HG03469 (cell line): ENCODE measurements at regions not wholly inside any gene's neighbourhood (a gene's known extent, or its start where the extent isn't known, plus 50 kb on each side); places are given as distances from the start of the nearest gene placed in this dataset.
"Not testable (repeated sequence)": the region's sequence is repeated elsewhere in the genome, so short reads cannot be mapped to it uniquely, and the experiment has no call there.

Experiments
- ATAC-seq: cut with Tn5 transposase; IDR thresholded peaks from one replicate; pipeline ENCODE4 v1.9.1; 2021; ENCODE audit warnings: mild to moderate bottlenecking, moderate library complexity, moderate number of reproducible peaks; ENCODE audit not compliant: unreplicated experiment

DNA sequence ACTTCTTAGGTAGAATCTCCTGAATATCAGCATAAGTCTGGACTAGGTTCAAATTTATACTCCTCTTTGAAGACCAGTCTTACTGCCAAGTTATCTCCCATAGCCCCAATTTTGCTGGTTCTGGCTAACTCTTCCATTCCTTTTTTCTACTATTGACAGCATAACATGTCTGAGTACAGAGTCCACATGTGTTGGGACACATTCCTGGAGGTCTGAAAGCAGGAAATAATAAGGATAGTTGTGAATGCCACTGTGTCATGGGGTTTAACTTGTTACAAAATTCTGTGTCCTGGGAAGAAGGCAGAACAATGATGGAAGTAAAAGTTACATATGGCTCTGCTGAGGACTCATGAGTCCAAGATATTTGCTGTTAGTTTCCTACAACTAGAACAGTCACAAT is 57.4 kb upstream of the ZBTB20 start:
- ATAC-seq = no peak

DNA sequence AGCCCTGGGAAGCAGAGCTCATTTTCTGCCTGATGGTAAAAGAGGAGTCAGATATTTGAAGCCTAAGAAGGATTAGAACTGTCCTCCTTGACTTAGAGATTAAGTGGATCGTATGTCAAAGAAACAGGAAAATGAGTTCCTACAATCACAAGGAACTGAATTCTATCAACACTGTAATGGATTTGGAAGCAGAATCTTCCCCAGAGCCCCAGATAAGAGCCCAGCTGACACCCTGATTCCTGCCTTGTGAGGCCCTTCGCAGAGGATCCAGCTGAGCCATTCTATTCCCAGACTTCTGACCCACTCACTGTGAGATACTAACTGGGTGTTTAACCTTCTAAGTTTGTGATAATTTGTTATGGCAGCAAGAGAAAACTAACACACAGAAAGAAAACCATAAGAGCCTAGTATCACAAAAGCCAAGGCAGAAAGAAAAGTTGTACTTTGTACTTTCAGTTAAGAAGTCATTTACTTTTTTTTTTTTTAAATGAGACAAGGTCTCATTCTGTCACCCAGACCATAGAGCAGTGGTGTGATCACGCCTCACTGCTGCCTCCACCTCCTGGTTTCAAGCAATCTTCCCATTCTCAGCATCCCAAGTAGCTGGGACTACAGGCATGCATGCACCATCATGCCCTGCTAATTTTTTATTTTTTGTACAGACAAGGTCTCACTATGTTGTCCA is 61.1 kb upstream of the ZBTB20 start:
- no peak for ATAC-seq

DNA sequence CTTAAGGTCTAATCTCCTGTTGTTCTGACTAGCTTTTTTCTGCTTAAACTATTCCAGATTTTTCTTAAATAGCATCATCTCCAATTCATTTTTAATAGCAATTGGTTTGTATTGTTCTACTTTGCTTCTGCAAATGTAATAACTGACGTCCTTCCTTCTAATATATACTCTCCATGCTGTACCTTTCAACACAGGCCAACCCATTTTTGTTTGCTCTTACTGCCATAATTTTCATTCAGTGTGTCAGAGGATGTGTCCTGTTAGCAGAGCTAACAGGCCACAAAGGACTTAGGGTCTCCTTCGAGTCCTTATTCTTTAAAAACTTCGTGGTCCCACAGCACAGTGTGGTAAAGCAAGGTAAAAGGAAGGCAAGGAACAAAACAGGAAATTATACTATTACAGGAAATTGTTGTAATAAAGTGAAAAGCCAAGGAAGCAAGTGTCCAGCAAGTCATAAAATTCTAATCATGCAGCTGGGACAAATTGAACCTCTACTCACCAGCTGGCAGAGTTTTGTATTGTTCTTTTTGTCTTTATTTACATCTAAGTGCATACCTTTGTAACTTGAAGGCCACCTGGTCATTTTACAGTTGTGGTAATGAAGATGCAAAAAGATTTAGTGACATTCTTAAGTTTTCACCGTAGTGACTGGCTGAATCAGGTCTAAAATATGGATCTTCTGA is 64.9 kb upstream of the ZBTB20 start:
- ATAC-seq = no peak

DNA sequence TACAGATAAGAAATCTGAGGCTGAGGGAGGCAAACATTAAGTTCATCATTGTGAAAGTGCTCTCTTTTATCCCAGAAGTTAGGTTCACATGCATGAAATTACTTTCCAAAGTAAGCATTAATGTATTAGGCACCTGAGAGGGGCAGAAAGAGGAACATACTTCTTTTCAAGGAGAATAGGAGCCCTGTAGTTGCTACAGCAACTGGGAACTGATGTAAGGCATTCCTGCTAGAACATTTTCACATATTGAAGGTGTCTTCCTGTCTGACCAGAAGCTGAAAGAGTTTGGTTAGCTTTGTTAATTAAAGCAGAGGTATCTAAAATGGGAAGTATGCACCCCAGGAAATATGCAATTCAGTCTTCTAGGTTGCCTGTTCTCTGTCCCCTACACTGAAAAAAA is 65.5 kb upstream of the ZBTB20 start:
- no peak for ATAC-seq

DNA sequence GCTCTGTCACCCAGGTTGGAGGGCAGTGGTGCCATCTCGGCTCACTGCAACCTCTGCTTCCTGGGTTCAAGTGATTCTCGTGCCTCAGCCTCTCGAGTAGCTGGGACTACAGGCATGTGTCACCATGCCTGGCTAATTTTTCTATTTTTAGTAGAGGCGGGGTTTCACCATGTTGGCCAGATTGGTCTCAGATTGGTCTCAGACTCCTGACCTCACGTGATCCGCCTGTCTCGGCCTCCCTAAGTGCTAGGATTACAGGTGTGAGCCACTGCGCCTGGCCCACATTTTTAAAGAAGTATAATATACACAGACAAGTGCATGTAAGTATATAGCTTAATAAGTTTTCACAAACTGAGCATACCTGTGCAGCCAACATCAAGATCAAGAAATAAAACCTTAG is 66.0 kb upstream of the ZBTB20 start:
- ATAC-seq = not testable (repeated sequence)

DNA sequence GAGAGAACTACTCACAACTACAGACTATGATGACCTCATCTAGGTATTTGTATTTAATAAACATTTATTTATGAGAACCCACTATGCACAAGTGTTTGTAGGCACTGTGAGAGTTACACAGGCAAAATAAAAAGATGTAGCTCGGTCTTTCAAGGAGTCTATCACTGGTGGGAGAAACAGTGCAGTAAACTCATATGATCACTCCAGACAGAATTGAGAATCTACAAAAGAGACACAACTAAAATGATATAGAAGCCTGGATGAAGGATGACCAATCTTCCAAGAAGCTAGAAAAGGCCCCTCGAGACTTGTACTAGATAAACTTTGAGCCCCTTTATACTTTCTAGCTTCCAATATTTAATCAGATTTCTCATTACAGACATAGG is 70.2 kb upstream of the ZBTB20 start:
- no peak for ATAC-seq

DNA sequence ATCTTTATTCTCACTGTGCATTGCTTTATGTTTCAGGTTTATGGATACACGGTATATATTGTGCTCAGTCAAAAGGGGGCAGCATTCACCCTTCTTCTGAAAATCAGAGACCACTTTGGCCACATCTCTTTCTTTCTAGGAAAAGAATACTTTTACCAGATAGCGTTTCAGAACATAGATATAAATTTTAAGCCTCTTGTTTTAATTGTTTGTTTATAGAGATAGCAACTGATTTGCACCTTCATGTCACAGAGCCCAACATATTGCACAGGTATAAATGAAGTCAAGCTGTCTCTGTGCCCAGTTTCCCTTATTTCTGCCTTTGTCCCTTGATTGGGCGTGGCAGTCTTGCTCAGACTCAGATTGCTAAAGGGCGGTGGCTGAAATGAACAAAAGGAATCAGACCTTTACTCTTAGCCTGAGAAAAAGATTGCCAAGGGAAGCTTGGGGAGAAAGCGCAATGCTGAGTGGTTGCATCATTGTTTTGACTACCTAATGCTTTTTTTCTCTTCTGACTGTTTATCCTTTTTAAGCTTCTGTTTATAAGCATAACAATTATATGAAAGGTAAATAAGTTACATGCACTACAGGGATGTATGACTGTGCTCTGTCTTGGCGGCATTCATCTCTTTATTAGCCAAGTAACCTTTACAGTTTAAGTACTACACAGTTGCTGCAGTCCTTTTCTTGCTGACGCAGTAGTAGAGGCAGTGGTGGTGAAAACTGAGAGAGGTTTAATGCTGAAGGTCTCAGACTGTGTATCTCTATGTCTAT is 70.8 kb upstream of the ZBTB20 start:
- no peak for ATAC-seq

DNA sequence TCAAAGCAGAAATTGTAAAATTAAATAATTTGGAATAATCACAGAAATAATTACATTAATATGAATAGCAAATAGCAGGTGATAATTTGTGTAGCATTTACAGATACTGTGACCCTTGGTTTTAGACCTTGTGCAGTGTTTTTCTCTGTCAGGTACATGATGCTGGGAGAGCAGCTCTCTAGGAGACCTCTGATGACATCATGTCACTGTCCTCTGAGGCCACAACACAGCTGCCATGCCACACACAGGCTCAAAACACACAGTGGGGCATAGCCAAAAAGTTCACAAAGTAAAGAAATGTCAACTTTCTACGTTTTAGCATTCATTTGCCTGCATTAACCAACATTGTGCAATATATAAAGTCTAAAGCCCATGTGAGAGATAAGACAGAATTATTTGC is 71.8 kb upstream of the ZBTB20 start:
- ATAC-seq = no peak

DNA sequence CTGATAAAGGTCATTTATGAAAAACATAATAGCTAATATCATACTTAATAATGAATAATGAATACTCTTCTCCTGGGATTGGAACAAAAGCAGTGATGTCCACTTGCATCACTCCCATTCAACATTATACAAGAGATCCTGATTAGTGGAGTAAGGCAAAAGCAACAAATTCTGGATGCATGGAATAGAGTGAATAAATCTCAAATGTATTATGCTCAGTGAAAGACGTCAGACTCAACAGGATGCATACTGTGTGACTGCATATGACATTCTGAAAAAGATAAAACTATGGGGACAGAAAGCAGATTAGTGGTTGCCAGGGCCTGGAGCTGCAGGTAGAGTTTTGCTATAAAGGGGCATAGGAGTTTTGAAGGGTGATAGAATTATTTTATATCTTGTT is 77.6 kb upstream of the ZBTB20 start:
- no peak for ATAC-seq

DNA sequence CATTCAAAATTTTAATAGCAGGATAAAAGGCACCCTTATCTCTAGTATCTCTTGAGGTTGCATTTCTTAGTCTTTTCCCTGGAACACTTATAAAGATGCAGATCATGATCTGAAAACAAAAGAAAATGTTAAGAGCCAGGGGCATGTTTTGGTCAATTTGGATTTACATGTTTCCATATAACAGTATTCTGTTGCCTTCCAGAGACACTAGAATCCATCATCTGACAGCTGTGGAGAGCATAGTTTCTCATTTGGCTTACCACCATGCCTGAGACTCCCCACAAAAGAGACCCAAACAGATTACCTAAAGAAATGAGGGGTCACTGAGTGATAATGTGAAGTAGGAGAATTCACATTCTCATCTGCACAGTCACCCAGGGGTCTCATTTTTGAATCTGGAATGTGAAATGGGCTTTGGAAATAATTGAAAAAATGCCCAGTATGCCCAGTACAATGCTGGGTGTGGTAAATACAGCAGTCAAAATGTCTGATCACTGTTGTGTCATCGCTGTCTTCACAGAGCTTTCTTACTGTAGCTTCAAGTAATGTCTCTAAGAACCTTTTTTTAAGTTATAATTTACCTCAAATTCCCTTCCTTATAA is 79.9 kb upstream of the ZBTB20 start:
- ATAC-seq = no peak

DNA sequence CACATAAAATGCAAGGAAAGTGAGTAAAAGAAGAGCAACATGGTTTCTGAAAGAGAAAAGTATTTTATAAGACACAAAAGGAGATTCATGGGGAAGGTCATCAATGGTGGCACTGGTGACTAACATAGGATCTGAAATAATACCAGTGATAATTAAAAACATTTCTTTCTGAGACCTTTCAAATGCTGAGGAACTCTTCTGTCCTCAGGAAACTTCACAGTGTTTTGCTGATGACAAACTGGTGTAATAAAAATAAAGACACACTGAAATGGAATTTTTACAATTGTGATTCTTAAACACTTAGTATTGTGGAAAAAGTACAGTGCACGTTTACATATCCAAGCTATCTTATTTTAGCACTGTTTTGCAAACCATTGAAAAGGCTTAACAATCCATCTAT is 80.4 kb upstream of the ZBTB20 start:
- no peak for ATAC-seq

DNA sequence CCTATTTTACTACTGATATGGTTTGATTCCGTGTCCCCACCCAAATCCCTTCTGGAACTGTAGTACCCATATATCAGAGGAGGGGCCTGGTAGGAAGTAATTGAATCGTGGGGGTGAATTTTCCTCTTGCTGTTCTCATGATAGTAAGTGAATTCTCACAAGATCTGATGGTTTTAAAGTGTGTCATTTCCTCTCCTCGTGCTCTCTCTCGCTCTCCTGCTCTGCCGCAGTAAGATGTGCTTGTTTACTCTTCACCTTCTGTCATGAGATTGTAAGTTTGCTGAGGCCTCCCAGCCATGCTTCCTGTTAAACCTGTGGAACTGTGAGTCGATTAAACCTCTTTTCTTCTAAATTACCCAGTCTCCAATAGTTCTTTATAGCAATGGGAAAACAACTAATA is 81.2 kb upstream of the ZBTB20 start:
- no peak for ATAC-seq

DNA sequence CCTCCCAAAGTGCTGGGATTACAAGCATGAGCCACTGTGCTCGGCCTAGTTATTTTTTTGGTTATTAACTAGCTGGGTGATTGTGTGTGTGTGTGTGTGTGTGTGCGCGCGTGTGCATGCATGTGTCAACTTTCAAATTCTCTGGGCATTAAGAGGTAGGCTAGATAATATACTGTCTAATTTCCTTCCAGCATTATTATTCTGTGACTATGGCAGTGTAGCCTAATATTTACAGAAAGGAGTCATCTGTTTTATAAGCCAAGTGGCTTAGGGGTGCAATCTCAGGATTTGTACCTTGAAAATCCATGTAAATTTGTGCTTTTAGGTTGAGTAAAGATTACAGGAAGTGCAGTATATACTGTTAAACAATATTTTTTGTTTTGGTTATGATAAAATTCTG is 85.1 kb upstream of the ZBTB20 start:
- ATAC-seq = no peak

DNA sequence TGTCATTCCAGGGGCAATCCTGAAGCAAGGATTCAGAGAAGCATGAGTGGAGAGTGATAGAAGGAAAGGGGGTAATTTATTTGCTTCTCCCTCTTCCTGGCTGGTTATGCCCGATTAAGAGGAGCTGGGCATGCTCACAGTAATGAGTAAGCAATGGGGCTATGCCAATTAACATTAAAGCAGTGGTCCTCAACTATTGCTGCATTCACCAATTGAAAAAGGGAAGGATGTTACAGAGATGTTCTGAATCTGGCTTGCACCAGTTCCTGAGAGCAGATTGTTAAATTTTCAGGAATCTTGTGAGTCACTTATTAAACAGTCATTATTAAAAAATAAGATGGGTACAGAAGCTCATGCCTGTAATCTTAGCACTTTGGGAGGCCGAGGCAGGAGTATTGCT is 85.9 kb upstream of the ZBTB20 start:
- ATAC-seq = no peak

DNA sequence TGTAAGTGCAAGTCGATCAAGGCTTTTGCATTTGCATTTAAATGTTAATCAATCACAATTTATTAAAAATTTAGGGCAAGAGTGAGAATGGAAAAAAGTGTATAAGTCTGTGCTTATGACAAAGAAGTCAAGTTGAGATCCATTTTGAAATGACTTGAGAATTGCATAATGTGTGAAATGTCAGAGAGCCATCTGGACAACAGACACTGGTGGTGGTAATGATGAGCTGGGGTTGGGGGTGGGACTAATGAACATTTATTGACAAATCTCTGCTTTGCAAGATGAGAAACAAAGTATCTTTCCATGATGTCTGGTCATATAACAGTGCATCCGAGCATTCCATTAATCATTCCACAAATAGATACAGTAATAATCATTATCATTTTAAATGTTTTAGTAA is 89.4 kb upstream of the ZBTB20 start:
- ATAC-seq = no peak

DNA sequence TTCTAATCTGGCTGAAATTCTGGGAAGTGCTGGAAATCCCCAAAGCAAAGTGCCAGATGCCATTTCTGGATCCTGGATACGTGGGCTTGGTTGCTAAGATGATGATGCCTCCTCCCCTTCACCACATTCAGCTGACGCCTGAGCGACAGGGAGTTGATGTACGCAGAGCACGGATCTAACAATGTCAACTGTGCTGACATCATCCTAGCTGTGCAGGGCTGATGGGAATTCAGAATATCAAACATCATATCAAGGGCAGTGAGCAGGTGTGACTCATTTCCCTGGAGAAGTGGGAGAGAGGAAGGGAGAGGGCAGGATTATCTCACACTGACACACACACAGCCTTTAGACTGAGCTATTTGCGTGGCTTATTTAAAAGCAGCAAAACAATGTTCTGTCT is 92.6 kb upstream of the ZBTB20 start:
- no peak for ATAC-seq

DNA sequence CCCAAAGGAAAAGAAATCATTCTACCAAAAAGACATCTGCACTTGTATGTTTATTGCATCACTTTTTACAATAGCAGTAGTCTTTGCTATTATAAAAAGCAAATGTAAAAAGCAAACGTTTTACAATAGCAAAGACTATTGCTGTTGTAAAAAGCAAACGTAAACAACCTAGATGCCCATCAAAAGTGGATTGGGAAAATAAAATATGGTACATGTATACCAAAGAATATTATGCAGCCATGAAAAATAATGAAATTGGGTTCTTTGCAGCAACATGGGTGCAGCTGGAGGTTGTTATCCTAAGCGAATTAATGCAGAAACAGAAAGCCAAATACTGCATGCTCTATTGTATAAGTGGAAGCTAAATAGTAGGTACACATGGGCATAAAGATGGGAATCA is 97.3 kb upstream of the ZBTB20 start:
- ATAC-seq = no peak

DNA sequence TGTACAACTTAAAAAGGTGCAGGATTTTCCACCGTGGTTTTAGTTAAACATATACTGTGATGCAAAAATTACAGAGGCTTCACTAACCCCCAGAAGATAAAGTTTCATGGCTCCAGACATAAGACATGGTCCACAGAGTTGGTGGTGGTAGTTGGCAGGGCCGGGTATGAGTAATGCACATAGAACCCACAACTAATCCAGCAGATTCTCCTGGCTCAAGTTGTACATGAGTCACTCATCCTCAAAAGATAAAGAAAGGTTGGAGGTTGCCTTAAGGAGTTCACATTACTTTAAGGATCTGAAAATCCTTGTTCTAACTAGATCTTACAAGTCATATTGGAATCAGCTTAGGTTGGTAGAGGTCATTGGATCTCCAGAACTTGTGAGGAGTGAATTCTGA is 98.3 kb upstream of the ZBTB20 start:
- ATAC-seq = no peak

DNA sequence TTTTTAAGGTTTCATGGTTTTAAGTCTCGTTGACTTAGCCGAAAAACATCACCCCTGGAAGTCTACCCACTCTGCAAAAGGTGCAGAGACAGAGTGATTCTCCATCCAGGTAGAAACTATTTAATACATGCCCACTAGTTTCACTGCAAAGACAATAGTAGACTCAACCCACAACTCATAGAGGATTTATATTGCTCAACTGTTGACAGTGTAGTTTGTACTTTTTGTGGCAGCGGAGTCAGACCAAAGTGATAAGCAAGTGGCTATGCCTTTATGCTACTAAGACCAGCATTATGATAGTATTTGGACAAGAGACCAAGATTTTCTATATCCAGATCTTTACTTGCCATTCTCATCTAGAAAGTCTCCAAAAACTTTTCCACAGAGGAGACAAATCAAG is 98.8 kb upstream of the ZBTB20 start:
- no peak for ATAC-seq

DNA sequence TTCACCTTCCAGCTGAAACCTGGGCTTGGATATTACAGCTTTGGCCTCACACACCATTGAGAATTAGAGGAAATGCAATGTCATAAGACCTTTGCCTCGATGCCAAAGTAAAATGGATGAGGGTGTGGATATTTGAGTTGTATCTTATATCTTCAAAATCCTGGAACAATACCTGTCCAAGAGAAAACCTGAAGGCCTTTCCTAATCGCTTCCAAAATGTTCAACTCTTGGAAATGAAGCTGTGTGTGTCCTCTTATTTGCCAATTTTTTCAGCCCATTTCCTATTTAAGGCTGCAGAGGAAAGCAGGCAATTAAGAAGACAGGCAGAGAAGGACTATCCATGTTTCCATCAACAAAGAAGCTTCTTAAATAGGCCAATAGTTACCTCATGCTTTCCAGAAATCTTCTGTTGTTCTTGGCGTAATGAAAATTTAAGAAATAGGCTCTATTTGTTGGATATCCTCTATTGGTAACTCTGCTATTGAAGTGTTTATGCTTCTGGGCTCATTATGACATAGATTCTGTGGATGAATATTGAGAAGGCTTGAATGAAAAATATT is 99.5 kb upstream of the ZBTB20 start:
- no peak for ATAC-seq

DNA sequence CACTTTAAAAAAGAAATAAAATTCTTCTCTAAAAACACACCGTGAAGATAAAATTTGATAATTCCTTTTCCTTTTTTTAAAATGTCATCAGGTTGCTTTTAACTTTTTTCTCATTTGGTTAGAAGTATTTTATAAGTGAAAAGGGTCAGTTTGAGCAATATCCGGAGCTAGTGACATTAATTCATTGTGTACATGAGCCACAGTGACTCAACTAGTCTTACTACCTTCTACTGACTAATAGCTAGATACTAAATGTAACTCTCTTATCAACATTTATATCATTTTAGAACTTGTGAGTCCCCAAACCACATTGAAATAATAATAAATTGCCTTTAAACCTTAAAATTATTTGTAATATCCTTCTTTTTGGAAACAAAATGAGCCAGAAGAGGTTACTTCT is 101.2 kb upstream of the ZBTB20 start:
- no peak for ATAC-seq

DNA sequence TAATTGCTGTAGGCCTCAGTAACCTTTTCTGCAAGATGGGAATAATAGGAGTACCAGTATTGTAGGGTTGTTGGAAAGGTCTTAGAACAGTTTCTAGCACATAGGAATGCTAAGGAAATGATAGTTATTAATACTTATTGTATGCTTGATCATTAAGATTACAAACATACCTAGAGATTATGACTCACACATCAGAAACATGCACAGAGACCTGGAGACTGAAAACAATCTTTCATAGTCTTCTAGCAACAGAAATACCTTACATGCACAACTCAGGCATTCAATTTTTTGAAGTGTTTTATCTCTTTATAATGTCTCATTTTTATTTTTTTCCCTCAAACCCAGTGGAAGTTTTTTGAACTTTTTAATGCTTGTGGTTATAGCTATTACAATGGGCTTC is 104.4 kb upstream of the ZBTB20 start:
- ATAC-seq = no peak
